Neural cell (in vitro differentiated cells): ENCODE measurements at regions not wholly inside any gene's neighbourhood (a gene's known extent, or its start where the extent isn't known, plus 50 kb on each side); places are given as distances from the start of the nearest gene placed in this dataset.

Experiments
- H2AFZ ChIP-seq: fragments of 200-600, 300-800 bp; sonication (generic), shearing (Covaris generic); 2 replicates; pipeline ENCODE4 v1.6.0; 2014; ENCODE audit warnings: low read depth, mild to moderate bottlenecking, antibody characterized with exemption, low read length, moderate library complexity
- H3F3A ChIP-seq: fragments of 200-600 bp; shearing (Covaris generic); 2 replicates; pipeline ENCODE4 v1.6.1; 2016; ENCODE audit warnings: mild to moderate bottlenecking, moderate library complexity, mixed read lengths, antibody characterized with exemption, low read length; ENCODE audit not compliant: insufficient read depth, poor library complexity, severe bottlenecking
- H3K27ac ChIP-seq: fragments of 200-600, 300-800 bp; sonication (generic), shearing (Covaris generic); 2 replicates; pipeline ENCODE4 v1.5.1; 2014; ENCODE audit warnings: mild to moderate bottlenecking, low read length, moderate library complexity
- H3K27me3 ChIP-seq: fragments of 300-800, 200-600 bp; sonication (generic), shearing (Covaris generic); 2 replicates; pipeline ENCODE4 v1.6.0; 2014; ENCODE audit warnings: mild to moderate bottlenecking, low read depth, low read length, moderate library complexity; ENCODE audit not compliant: insufficient read depth
- H3K36me3 ChIP-seq: fragments of 300-800, 200-600 bp; sonication (generic), shearing (Covaris generic); 2 replicates; pipeline ENCODE4 v1.5.1; 2014; ENCODE audit warnings: mild to moderate bottlenecking, antibody characterized with exemption, low read length, moderate library complexity; ENCODE audit not compliant: insufficient read depth
- H3K4me2 ChIP-seq: fragments of 300-800, 200-600 bp; sonication (generic), shearing (Covaris generic); 2 replicates; pipeline ENCODE4 v1.6.0; 2014; ENCODE audit warnings: mild to moderate bottlenecking, low read length
- H3K4me3 ChIP-seq: fragments of 300-800, 200-600 bp; sonication (generic), shearing (Covaris generic); 2 replicates; pipeline ENCODE4 v1.5.1; 2014; ENCODE audit warnings: mild to moderate bottlenecking, low read length, moderate library complexity
- H3K79me2 ChIP-seq: fragments of 200-600 bp; shearing (Covaris generic); replicated peaks from 2 replicates; pipeline ENCODE4 v1.6.0; 2014; ENCODE audit warnings: mild to moderate bottlenecking, low read length, moderate library complexity; ENCODE audit not compliant: insufficient read depth
- H3K9ac ChIP-seq: fragments of 300-800, 200-600 bp; sonication (generic), shearing (Covaris generic); 2 replicates; pipeline ENCODE4 v1.6.1; 2016; ENCODE audit warnings: mild to moderate bottlenecking, low read length, mixed read lengths
- H3K9me2 ChIP-seq: fragments of 200-600 bp; shearing (Covaris generic); 2 replicates; pipeline ENCODE4 v1.6.1; 2016; ENCODE audit warnings: mild to moderate bottlenecking, low read length, mixed read lengths; ENCODE audit not compliant: insufficient read depth
- H3K9me3 ChIP-seq: fragments of 200-600, 300-800 bp; sonication (generic), shearing (Covaris generic); 2 replicates; pipeline ENCODE4 v1.6.1; 2016; ENCODE audit warnings: mild to moderate bottlenecking, mixed run types, low read length, moderate library complexity, mixed read lengths
- H4K20me1 ChIP-seq: fragments of 200-600 bp; shearing (Covaris generic); 2 replicates; pipeline ENCODE4 v1.6.1; 2016; ENCODE audit warnings: mild to moderate bottlenecking, mixed run types; ENCODE audit not compliant: insufficient read depth
- CTCF ChIP-seq: fragments of 450-650 bp; IDR thresholded peaks from 2 replicates; pipeline ENCODE4 v1.5.1; 2014; ENCODE audit warnings: antibody characterized with exemption, mild to moderate bottlenecking, moderate library complexity; ENCODE audit not compliant: poor library complexity, severe bottlenecking
- EP300 ChIP-seq: fragments of 450-650 bp; conservative IDR thresholded peaks from 2 replicates; pipeline ENCODE4 v1.6.1; 2014; ENCODE audit warnings: antibody characterized with exemption, mild to moderate bottlenecking, moderate library complexity; ENCODE audit not compliant: poor library complexity, severe bottlenecking
- EZH2 ChIP-seq: fragments of 200-600, 300-800 bp; shearing (Covaris generic), sonication (generic); IDR thresholded peaks from 2 replicates; pipeline ENCODE4 v1.6.1; 2014; ENCODE audit warnings: antibody characterized with exemption, low read length, borderline replicate concordance, mild to moderate bottlenecking; ENCODE audit not compliant: insufficient read depth, poor library complexity, severe bottlenecking
- MXI1 ChIP-seq: fragments of 450-650 bp; conservative IDR thresholded peaks from 2 replicates; pipeline ENCODE4 v1.6.1; 2014; ENCODE audit warnings: antibody characterized with exemption, mild to moderate bottlenecking; ENCODE audit not compliant: poor library complexity, severe bottlenecking
- POLR2AphosphoS5 ChIP-seq: IDR thresholded peaks from 2 replicates; pipeline ENCODE4 v1.6.1; 2012
- RAD21 ChIP-seq: fragments of 450-650 bp; conservative IDR thresholded peaks from 2 replicates; pipeline ENCODE4 v1.6.1; 2014; ENCODE audit warnings: antibody characterized with exemption, mild to moderate bottlenecking, moderate library complexity
- REST ChIP-seq: IDR thresholded peaks from 2 replicates; pipeline ENCODE4 v1.6.1; 2012; ENCODE audit warnings: borderline replicate concordance
- SMC3 ChIP-seq: fragments of 450-650 bp; conservative IDR thresholded peaks from 2 replicates; pipeline ENCODE4 v1.6.1; 2014; ENCODE audit warnings: antibody characterized with exemption, mild to moderate bottlenecking, moderate library complexity; ENCODE audit not compliant: poor library complexity
- TAF1 ChIP-seq: IDR thresholded peaks from 2 replicates; pipeline ENCODE4 v1.6.1; 2012; ENCODE audit warnings: low read depth

GRCh38 chr17:77487677-77488530, 347.1 kb downstream of the SEC14L1 start:
- no peak overlapping the region for H3K4me3 ChIP-seq
- no peaks in the 10 kb centered on the region for H3K36me3 ChIP-seq
- no peaks in the 10 kb centered on the region for H3K9me3 ChIP-seq
- no peaks in the 10 kb centered on the region for H3K79me2 ChIP-seq
- H3K9me2 ChIP-seq = no peaks in the 10 kb centered on the region
- H3K27me3 ChIP-seq = no peaks in the 10 kb centered on the region
- H3K4me2 ChIP-seq = no peak overlapping the region
- no peak overlapping the region for H3K9ac ChIP-seq
- H2AFZ ChIP-seq = no peak overlapping the region
- H4K20me1 ChIP-seq = no peaks in the 10 kb centered on the region
- H3K27ac ChIP-seq = no peak overlapping the region
- H3F3A ChIP-seq = no peaks in the 10 kb centered on the region
- no peak for TF ChIP-seq POLR2AphosphoS5
- no peak for TF ChIP-seq TAF1
- no peak for TF ChIP-seq MXI1
- no peak for TF ChIP-seq REST
- no peak for TF ChIP-seq SMC3
- no peak for TF ChIP-seq EZH2
- no peak for TF ChIP-seq RAD21
- TF ChIP-seq EP300 = no peak
- TF ChIP-seq CTCF = no peak

GRCh38 chr17:77488531-77489238, 347.9 kb downstream of the SEC14L1 start:
- H3K9ac ChIP-seq = no peak overlapping the region
- H3K9me2 ChIP-seq = no peaks in the 10 kb centered on the region
- no peak overlapping the region for H2AFZ ChIP-seq
- H3K79me2 ChIP-seq = no peaks in the 10 kb centered on the region
- no peaks in the 10 kb centered on the region for H3K36me3 ChIP-seq
- H3F3A ChIP-seq = no peaks in the 10 kb centered on the region
- H3K27me3 ChIP-seq = no peaks in the 10 kb centered on the region
- H4K20me1 ChIP-seq = no peaks in the 10 kb centered on the region
- TF ChIP-seq RAD21 = no peak
- no peak for TF ChIP-seq POLR2AphosphoS5
- TF ChIP-seq SMC3 = no peak
- TF ChIP-seq EZH2 = no peak
- no peak for TF ChIP-seq MXI1
- TF ChIP-seq REST = no peak
- TF ChIP-seq CTCF = no peak
- no peak for TF ChIP-seq TAF1
- no peak for TF ChIP-seq EP300
- H3K27ac ChIP-seq = no peak overlapping the region
- no peaks in the 10 kb centered on the region for H3K9me3 ChIP-seq
- no peak overlapping the region for H3K4me2 ChIP-seq
- no peak overlapping the region for H3K4me3 ChIP-seq
